ENCODE measurements at regions not wholly inside any gene's neighbourhood (a gene's known extent, or its start where the extent isn't known, plus 50 kb on each side); places are given as distances from the start of the nearest gene placed in this dataset.
A peak's percentile ranks its signal among the peaks of the same experiment; 100 is the strongest.

- no peak overlapping the region for H3K4me3 ChIP-seq (ENCODE audit: low read length)
- DNase-seq (ENCODE audit: low read depth): peak; percentile 16
- TF ChIP-seq CTCF (conservative IDR thresholded peaks at IDR 0.05; ENCODE audit: low read length): no peak
These were observed 51.5 kb upstream of the SLC4A4 start for GRCh38 chr4:71287305-71287704.

GRCh38 chr4:71288875-71289274, 49.9 kb upstream of the SLC4A4 start:
- TF ChIP-seq CTCF (conservative IDR thresholded peaks at IDR 0.05; ENCODE audit: low read length): no peak
- DNase-seq (ENCODE audit: low read depth): no peak
- H3K4me3 ChIP-seq (ENCODE audit: low read length): no peak overlapping the region

All from AG10803 (cell line).